ENCODE measurements at regions not wholly inside any gene's neighbourhood (a gene's known extent, or its start where the extent isn't known, plus 50 kb on each side); places are given as distances from the start of the nearest gene placed in this dataset.

- no peak for DNase-seq (ENCODE audit: extremely low spot score in 2 of 2)
- H3K9me3 ChIP-seq, result no peaks in the 10 kb centered on the region
- H3K4me3 ChIP-seq, result no peak overlapping the region
- H3K27ac ChIP-seq, result no peak overlapping the region
- no peaks in the 10 kb centered on the region for H3K4me1 ChIP-seq
- intact Hi-C loops (cut with DNase I), result no loop called here
- no peaks in the 10 kb centered on the region for H3K36me3 ChIP-seq
- H3K27me3 ChIP-seq, result no peaks in the 10 kb centered on the region
- no peak for TF ChIP-seq POLR2A (IDR thresholded peaks at IDR 0.05)
- TF ChIP-seq POLR2AphosphoS5 (IDR thresholded peaks at IDR 0.05; ENCODE audit: insufficient read depth in 1 of 2, low read depth in 1 of 2), result no peak
- TF ChIP-seq CTCF (IDR thresholded peaks at IDR 0.05), result no peak
These were observed 138.9 kb upstream of the DCC start for GRCh38 chr18:52200921-52201663.

GRCh38 chr18:52208646-52209045 is 131.4 kb upstream of the DCC start:
- no peaks in the 10 kb centered on the region for H3K4me1 ChIP-seq
- no peaks in the 10 kb centered on the region for H3K9me3 ChIP-seq
- intact Hi-C loops (cut with DNase I), result no loop called here
- no peaks in the 10 kb centered on the region for H3K36me3 ChIP-seq
- TF ChIP-seq POLR2A (IDR thresholded peaks at IDR 0.05) (no peak), POLR2AphosphoS5 (IDR thresholded peaks at IDR 0.05; ENCODE audit: insufficient read depth in 1 of 2, low read depth in 1 of 2) (no peak), CTCF (IDR thresholded peaks at IDR 0.05) (no peak)
- no peak overlapping the region for H3K4me3 ChIP-seq
- H3K27ac ChIP-seq, result no peak overlapping the region
- no peak for DNase-seq (ENCODE audit: extremely low spot score in 2 of 2)
- no peaks in the 10 kb centered on the region for H3K27me3 ChIP-seq

- Histone ChIP-seq H3K27me3 (no peaks in the 10 kb centered on the region), H3K9me3 (no peaks in the 10 kb centered on the region), H3K4me1 (no peaks in the 10 kb centered on the region), H3K36me3 (no peaks in the 10 kb centered on the region), H3K4me3 (no peak overlapping the region), H3K27ac (no peak overlapping the region)
- intact Hi-C loops (cut with DNase I), result no loop called here
- DNase-seq (ENCODE audit: extremely low spot score in 2 of 2), result no peak
- no peak for TF ChIP-seq POLR2AphosphoS5 (IDR thresholded peaks at IDR 0.05; ENCODE audit: insufficient read depth in 1 of 2, low read depth in 1 of 2)
- no peak for TF ChIP-seq CTCF (IDR thresholded peaks at IDR 0.05)
These were observed 123.9 kb upstream of the DCC start for GRCh38 chr18:52216109-52216508.

GRCh38 chr18:52216666-52217065 is 123.3 kb upstream of the DCC start:
- DNase-seq (ENCODE audit: extremely low spot score in 2 of 2), result no peak
- Histone ChIP-seq H3K27me3 (no peaks in the 10 kb centered on the region), H3K4me1 (no peaks in the 10 kb centered on the region), H3K4me3 (no peak overlapping the region), H3K36me3 (no peaks in the 10 kb centered on the region), H3K27ac (no peak overlapping the region), H3K9me3 (no peaks in the 10 kb centered on the region)
- intact Hi-C loops (cut with DNase I), result no loop called here
- TF ChIP-seq POLR2AphosphoS5 (IDR thresholded peaks at IDR 0.05; ENCODE audit: insufficient read depth in 1 of 2, low read depth in 1 of 2), result no peak
- no peak for TF ChIP-seq POLR2A (IDR thresholded peaks at IDR 0.05)
- TF ChIP-seq CTCF (IDR thresholded peaks at IDR 0.05), result no peak

- Histone ChIP-seq H3K36me3 (no peaks in the 10 kb centered on the region), H3K4me1 (no peaks in the 10 kb centered on the region), H3K27me3 (no peaks in the 10 kb centered on the region), H3K4me3 (no peak overlapping the region), H3K27ac (no peak overlapping the region), H3K9me3 (no peaks in the 10 kb centered on the region)
- intact Hi-C loops (cut with DNase I), result no loop called here
- TF ChIP-seq CTCF (IDR thresholded peaks at IDR 0.05), result no peak
- no peak for TF ChIP-seq POLR2A (IDR thresholded peaks at IDR 0.05)
- TF ChIP-seq POLR2AphosphoS5 (IDR thresholded peaks at IDR 0.05; ENCODE audit: insufficient read depth in 1 of 2, low read depth in 1 of 2), result no peak
- DNase-seq (ENCODE audit: extremely low spot score in 2 of 2), result no peak
These were observed 120.9 kb upstream of the DCC start for GRCh38 chr18:52219102-52219501.

All from vagina (tissue), 2 donors.